MM.1S (cell line): ENCODE measurements at regions not wholly inside any gene's neighbourhood (a gene's known extent, or its start where the extent isn't known, plus 50 kb on each side); places are given as distances from the start of the nearest gene placed in this dataset.

Experiments used
- DNase-seq: peaks from one replicate; pipeline ENCODE4 v3.0.0-alpha.2; 2015
- H2AFZ ChIP-seq: fragments of 300-600 bp; sonication (generic); 2 replicates; pipeline ENCODE4 v1.6.0; 2016; ENCODE audit warnings: antibody characterized with exemption, low read length
- H3F3A ChIP-seq: fragments of 300-600 bp; sonication (generic); 2 replicates; pipeline ENCODE4 v1.6.1; 2016; ENCODE audit warnings: mild to moderate bottlenecking, antibody characterized with exemption, low read length, moderate library complexity, mixed read lengths; ENCODE audit not compliant: insufficient read depth
- H3K27ac ChIP-seq: fragments of 300-600 bp; sonication (generic); 2 replicates; pipeline ENCODE4 v1.5.1; 2016; ENCODE audit warnings: mild to moderate bottlenecking, low read length
- H3K27me3 ChIP-seq: fragments of 300-600 bp; sonication (generic); replicated peaks from 2 replicates; pipeline ENCODE4 v1.6.0; 2016; ENCODE audit warnings: low read length; ENCODE audit not compliant: insufficient read depth
- H3K36me3 ChIP-seq: fragments of 300-600 bp; sonication (generic); replicated peaks from 2 replicates; pipeline ENCODE4 v1.6.1; 2016; ENCODE audit warnings: mild to moderate bottlenecking, low read length, mixed read lengths; ENCODE audit not compliant: insufficient read depth
- H3K4me1 ChIP-seq: fragments of 300-600 bp; sonication (generic); 2 replicates; pipeline ENCODE4 v1.6.1; 2016; ENCODE audit warnings: low read length, mixed read lengths
- H3K4me2 ChIP-seq: fragments of 300-600 bp; sonication (generic); 2 replicates; pipeline ENCODE4 v1.6.0; 2016; ENCODE audit warnings: low read depth, low read length
- H3K4me3 ChIP-seq: fragments of 300-600 bp; sonication (generic); 2 replicates; pipeline ENCODE4 v1.5.1; 2016; ENCODE audit warnings: low read length, mixed read lengths
- H3K79me2 ChIP-seq: fragments of 300-600 bp; sonication (generic); 2 replicates; pipeline ENCODE4 v1.6.1; 2016; ENCODE audit warnings: mixed run types, low read length, mixed read lengths
- H3K9ac ChIP-seq: fragments of 300-600 bp; sonication (generic); 2 replicates; pipeline ENCODE4 v1.6.1; 2016; ENCODE audit warnings: low read length, mixed read lengths
- H3K9me2 ChIP-seq: fragments of 300-600 bp; sonication (generic); replicated peaks from 2 replicates; pipeline ENCODE4 v1.6.1; 2016; ENCODE audit warnings: mild to moderate bottlenecking, low read length, mixed read lengths; ENCODE audit not compliant: insufficient read depth
- H3K9me3 ChIP-seq: fragments of 300-600 bp; sonication (generic); replicated peaks from 2 replicates; pipeline ENCODE4 v1.6.1; 2016; ENCODE audit warnings: mild to moderate bottlenecking, low read length, mixed read lengths; ENCODE audit not compliant: insufficient read depth
- H4K20me1 ChIP-seq: fragments of 300-600 bp; sonication (generic); 2 replicates; pipeline ENCODE4 v1.6.1; 2016; ENCODE audit warnings: mild to moderate bottlenecking, low read length, moderate library complexity, mixed read lengths; ENCODE audit not compliant: insufficient read depth
- CTCF ChIP-seq: fragments of 300-600 bp; sonication (generic); IDR thresholded peaks from 2 replicates; pipeline ENCODE4 v1.5.1; 2016; ENCODE audit warnings: antibody characterized with exemption, low read length, mixed read lengths
- EZH2 ChIP-seq: fragments of 300-600 bp; sonication (generic); optimal IDR thresholded peaks from 2 replicates; pipeline ENCODE3; 2017; ENCODE audit warnings: low read depth, mild to moderate bottlenecking, antibody characterized with exemption, low read length, mixed read lengths
- EZH2phosphoT487 ChIP-seq: fragments of 300-600 bp; sonication (generic); IDR thresholded peaks from 2 replicates; pipeline ENCODE4 v1.6.1; 2018; ENCODE audit warnings: antibody characterized with exemption, low read length

DNA sequence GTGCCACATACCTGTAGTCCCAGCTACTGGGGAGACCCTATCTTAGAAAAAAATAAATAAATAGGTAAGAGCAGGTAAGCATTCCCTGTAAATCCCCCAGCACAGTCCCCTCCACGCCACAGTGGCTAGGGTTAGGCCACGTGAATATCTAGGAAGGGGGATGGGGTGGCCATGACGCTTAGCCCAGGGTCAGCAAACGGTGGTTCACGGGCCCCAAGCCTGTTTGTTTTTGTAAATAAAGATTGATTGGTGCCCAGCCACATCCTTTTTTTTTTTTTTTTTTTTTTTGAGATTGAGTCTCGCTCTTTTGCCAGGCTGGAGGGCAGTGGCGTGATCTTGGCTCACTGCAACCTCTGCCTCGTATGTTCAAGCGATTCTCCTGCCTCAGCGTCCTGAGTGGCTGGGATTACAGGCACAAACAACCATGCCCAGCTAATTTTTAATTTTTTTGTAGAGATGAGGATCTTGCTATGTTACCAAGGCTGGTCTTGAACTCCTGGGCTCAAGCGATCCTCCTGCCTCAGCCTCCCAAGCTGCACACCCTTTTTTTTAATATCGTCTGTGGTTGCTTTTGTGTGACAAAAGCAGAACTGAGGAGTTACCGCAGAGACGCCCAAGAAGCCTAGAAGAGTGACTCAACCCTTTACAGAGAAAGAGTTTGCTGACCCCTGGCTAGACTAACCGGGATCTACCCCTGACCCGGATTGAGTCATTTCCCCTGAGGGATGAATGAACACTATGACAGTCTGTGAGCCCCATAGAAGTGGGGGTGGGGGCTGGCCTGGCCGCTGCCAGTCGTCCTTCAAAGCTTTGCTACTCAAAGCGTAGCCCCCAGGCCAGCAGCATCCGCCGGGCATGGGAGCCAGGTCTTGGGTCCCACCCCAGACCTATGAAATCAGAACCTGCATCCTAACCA lies 113.7 kb upstream of the NCOR2 start:
- Histone ChIP-seq H3K9me3 (no peaks in the 10 kb centered on the region), H3F3A (no peaks in the 10 kb centered on the region), H3K9ac (no peak overlapping the region), H3K36me3 (no peaks in the 10 kb centered on the region), H3K79me2 (no peaks in the 10 kb centered on the region), H3K27ac (no peak overlapping the region), H2AFZ (no peak overlapping the region), H3K27me3 (no peaks in the 10 kb centered on the region), H3K9me2 (no peaks in the 10 kb centered on the region), H3K4me2 (no peak overlapping the region), H4K20me1 (no peaks in the 10 kb centered on the region), H3K4me3 (no peak overlapping the region), H3K4me1 (no peaks in the 10 kb centered on the region)
- TF ChIP-seq EZH2 (no peak), CTCF (no peak), EZH2phosphoT487 (no peak)
- no peak for DNase-seq

DNA sequence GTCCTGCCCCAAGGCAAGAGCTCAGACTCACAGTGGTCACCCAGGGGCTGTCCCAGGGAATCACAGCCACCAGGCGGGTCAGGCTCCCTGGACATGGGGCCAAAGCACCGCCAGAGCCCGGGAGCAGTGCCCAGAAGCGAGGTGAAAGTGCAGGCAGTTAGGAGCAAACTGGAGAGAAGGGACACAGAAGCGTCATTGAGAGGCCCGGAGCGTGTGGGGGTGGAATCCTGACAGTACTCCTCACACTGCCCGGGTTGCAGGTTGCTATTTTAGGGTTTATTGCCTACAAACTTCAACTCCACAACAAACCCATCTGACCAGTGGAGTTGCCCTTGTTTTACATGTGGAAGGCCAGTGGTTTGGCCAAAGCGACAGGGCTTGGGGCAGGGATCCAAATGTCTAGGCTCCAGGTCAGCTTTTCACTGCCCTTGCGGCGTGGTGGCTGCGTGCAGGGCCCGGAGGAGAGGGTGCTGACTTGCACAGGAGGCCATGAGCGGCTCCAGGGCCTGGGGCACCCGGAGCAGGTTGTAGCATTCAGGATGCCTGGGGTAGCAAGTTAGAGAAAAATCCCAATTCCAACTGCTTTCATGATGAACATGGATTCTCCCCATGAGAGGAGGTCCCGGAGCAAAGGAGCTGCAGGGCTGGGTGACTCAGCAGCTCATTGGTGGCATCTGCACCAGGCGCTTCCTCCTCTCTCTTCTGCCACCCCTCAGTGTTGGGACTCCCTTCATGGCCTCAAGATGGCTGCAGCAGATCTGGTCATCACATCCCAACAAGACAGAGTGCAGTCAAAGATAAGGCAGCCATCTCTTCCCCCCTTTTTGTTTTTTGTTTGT lies 112.3 kb upstream of the NCOR2 start:
- no peaks in the 10 kb centered on the region for H4K20me1 ChIP-seq

GRCh38 chr12:124679047-124679446 lies 111.6 kb upstream of the NCOR2 start:
- no peaks in the 10 kb centered on the region for H3F3A ChIP-seq
- DNase-seq, result no peak
- no peaks in the 10 kb centered on the region for H3K27me3 ChIP-seq
- no peaks in the 10 kb centered on the region for H4K20me1 ChIP-seq
- H3K4me1 ChIP-seq, result no peaks in the 10 kb centered on the region
- no peaks in the 10 kb centered on the region for H3K36me3 ChIP-seq
- TF ChIP-seq EZH2, result no peak
- TF ChIP-seq EZH2phosphoT487, result no peak
- TF ChIP-seq CTCF, result no peak
- H3K79me2 ChIP-seq, result no peaks in the 10 kb centered on the region
- H3K4me2 ChIP-seq, result no peak overlapping the region
- no peaks in the 10 kb centered on the region for H3K9me3 ChIP-seq
- H3K9ac ChIP-seq, result no peak overlapping the region
- H3K4me3 ChIP-seq, result no peak overlapping the region
- H3K27ac ChIP-seq, result no peak overlapping the region
- no peak overlapping the region for H2AFZ ChIP-seq
- no peaks in the 10 kb centered on the region for H3K9me2 ChIP-seq

More for the DNA sequence above, 112.3 kb upstream of the NCOR2 start:
- Histone ChIP-seq H3F3A (no peaks in the 10 kb centered on the region), H3K36me3 (no peaks in the 10 kb centered on the region), H3K27ac (no peak overlapping the region), H3K9me3 (no peaks in the 10 kb centered on the region), H2AFZ (no peak overlapping the region), H3K9me2 (no peaks in the 10 kb centered on the region), H3K79me2 (no peaks in the 10 kb centered on the region), H3K4me2 (no peak overlapping the region), H3K4me1 (no peaks in the 10 kb centered on the region), H3K4me3 (no peak overlapping the region), H3K27me3 (no peaks in the 10 kb centered on the region), H3K9ac (no peak overlapping the region)
- TF ChIP-seq EZH2phosphoT487 (no peak), CTCF (no peak), EZH2 (no peak)
- DNase-seq, result no peak
